ENCODE measurements at regions not wholly inside any gene's neighbourhood (a gene's known extent, or its start where the extent isn't known, plus 50 kb on each side); places are given as distances from the start of the nearest gene placed in this dataset.

DNA sequence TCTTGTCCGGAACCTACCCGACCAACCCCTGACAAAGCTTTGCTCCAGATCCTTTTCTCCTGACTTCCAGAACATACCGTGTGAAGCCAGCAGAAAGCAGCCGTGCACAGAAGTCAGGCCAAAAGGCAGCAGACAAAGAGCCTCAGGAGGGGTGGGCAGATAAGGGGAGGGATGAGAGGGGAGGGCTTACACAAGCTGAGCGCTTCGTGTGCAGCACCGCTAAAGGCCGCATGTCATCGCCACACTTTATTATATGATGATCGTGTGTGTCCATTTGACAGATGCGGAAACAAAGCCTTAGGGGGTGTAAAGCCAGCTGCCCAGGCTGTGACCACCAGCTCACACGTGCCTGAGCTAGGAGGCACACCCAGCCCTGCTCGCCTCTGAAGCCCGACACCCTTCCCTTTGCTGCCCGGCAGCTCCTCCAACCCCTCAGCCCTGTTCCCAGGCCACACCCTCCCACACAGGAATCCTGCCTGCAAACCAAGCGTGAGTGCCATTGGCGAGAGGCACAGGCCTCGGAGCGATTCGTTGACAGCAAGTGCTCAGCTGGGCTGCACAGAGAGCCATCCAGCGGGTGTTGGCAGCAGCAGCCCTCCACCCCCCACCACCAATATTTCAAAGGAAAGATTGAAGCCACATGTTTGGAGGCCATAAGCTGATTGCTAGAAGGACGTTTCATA lies 170.5 kb upstream of the SMIM23 start:
- Histone ChIP-seq H4K5ac (ENCODE audit: low read length) (no peak overlapping the region), H2BK15ac (replicated peaks; ENCODE audit: low read depth) (no peak overlapping the region), H3K27ac (ENCODE audit: low read depth, low read length) (no peak overlapping the region), H3K4me2 (ENCODE audit: low read length) (no peak overlapping the region), H3K36me3 (ENCODE audit: control insufficient read depth, insufficient read depth, low read length) (no peaks in the 10 kb centered on the region), H3K4me3 (ENCODE audit: low read length) (no peak overlapping the region), H2BK120ac (ENCODE audit: low read depth, low read length) (no peak overlapping the region), H3K9ac (ENCODE audit: low read length) (no peak overlapping the region), H3K4me1 (ENCODE audit: control insufficient read depth, low read depth, low read length) (peaks cover 2% of the 10 kb centered on the region), H3K18ac (ENCODE audit: low read length) (no peak overlapping the region), H3K79me2 (ENCODE audit: control insufficient read depth, insufficient read depth, low read length) (no peaks in the 10 kb centered on the region), H3K79me1 (ENCODE audit: low read length) (no peaks in the 10 kb centered on the region), H3K56ac (ENCODE audit: low read length) (no peak overlapping the region), H2AK5ac (ENCODE audit: low read length) (no peak overlapping the region), H2BK5ac (ENCODE audit: low read length) (no peak overlapping the region), H3K4ac (ENCODE audit: low read depth, low read length) (no peak overlapping the region), H4K8ac (ENCODE audit: low read depth, low read length) (no peak overlapping the region), H3K23ac (ENCODE audit: low read length) (no peak overlapping the region), H3K27me3 (ENCODE audit: insufficient read depth, low read length, poor library complexity) (no peaks in the 10 kb centered on the region)
- WGBS (ENCODE audit: extremely low coverage, insufficient coverage, low lambda C conversion rate): no CpG with 5 or more reads among the region's 22 CpGs
- DNase-seq: peak; percentile 75

DNA sequence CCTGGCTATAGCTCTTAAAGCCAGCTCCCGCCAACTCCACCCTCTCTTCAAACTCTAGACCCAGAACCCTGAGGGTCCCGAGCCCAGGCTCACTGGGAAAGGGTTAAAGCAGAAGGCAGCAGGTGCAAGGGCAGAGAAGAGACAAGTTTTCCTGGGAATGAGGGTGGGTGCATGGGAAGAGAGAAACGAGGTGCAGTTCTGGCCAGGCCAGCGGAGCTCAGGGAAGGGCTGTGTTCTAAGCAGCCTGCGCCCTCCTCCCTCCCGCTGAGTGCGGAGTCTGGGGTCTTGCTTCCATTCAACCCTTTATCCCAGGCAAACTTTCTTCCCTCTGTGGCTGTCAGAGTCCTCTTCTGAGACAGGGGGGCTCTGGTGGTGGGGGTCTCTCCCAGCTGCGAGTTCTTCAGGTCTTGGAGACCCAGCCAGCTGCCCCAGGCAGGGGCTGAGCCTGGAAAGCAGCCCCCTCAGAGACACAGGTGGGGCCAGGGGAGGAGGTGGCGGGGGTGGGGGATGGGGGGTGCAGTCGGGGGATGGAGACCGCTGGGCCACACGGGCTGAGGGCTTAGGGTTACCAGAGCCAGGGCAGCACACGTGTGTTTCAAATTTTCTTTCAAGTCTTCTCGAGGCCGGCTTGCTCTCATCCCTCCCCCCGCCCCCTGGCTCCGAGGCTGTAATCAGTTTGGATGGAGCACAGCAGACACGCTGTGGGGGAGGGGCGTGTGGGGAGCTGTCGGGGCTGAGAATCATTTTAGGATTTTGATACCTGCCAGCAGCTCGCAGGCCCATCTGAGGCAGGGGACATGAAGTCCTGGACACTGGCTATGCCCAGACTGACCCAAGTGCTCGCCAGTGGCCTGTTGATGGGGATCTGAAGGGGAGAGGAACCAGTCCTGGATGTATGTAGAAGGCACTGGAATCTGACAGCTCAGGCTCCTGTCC lies 169.6 kb upstream of the SMIM23 start:
- Histone ChIP-seq H3K79me2 (ENCODE audit: control insufficient read depth, insufficient read depth, low read length) (no peaks in the 10 kb centered on the region), H3K4me2 (ENCODE audit: low read length) (no peak overlapping the region), H3K27ac (ENCODE audit: low read depth, low read length) (no peak overlapping the region), H3K79me1 (ENCODE audit: low read length) (no peaks in the 10 kb centered on the region), H4K8ac (ENCODE audit: low read depth, low read length) (no peak overlapping the region), H2AK5ac (ENCODE audit: low read length) (no peak overlapping the region), H3K9ac (ENCODE audit: low read length) (no peak overlapping the region), H3K4me3 (ENCODE audit: low read length) (no peak overlapping the region), H3K27me3 (ENCODE audit: insufficient read depth, low read length, poor library complexity) (no peaks in the 10 kb centered on the region), H3K56ac (ENCODE audit: low read length) (no peak overlapping the region), H3K18ac (ENCODE audit: low read length) (no peak overlapping the region), H3K36me3 (ENCODE audit: control insufficient read depth, insufficient read depth, low read length) (no peaks in the 10 kb centered on the region), H2BK5ac (ENCODE audit: low read length) (no peak overlapping the region), H3K4ac (ENCODE audit: low read depth, low read length) (no peak overlapping the region), H2BK120ac (ENCODE audit: low read depth, low read length) (no peak overlapping the region), H3K23ac (ENCODE audit: low read length) (no peak overlapping the region), H2BK15ac (replicated peaks; ENCODE audit: low read depth) (no peak overlapping the region), H4K5ac (ENCODE audit: low read length) (no peak overlapping the region), H3K4me1 (ENCODE audit: control insufficient read depth, low read depth, low read length) (peaks cover 2% of the 10 kb centered on the region)
- no CpG with 5 or more reads among the region's 22 CpGs for WGBS (ENCODE audit: extremely low coverage, insufficient coverage, low lambda C conversion rate)
- DNase-seq: peak; percentile 35

DNA sequence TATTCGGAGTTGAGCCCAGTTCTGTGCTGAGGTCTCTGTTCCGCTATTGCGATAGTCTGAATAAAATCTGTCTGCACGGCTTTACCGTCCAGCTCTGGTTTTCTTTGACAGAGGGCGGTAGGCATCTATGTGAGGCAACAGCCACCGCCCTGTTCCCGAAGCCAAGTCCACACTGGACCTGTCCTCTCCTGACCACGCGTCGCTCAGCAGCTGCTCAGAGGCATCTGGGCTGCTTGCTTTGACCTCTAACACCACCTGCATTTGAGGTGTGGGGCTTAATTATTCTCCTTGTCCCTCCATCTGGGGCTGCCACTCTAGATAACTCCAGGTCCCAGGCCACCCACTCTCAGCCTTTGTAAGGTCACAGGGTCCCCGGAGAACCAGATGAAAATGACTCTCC lies 168.4 kb upstream of the SMIM23 start:
- WGBS (ENCODE audit: extremely low coverage, insufficient coverage, low lambda C conversion rate): no CpG with 5 or more reads among the region's 12 CpGs
- H3K27me3 ChIP-seq (ENCODE audit: insufficient read depth, low read length, poor library complexity): no peaks in the 10 kb centered on the region
- DNase-seq: no peak

GRCh38 chr5:171617817-171618591 lies 167.6 kb upstream of the SMIM23 start:
- no CpG with 5 or more reads among the region's 19 CpGs for WGBS (ENCODE audit: extremely low coverage, insufficient coverage, low lambda C conversion rate)
- H4K8ac ChIP-seq (ENCODE audit: low read depth, low read length): no peak overlapping the region
- no peak for DNase-seq
- H3K4me1 ChIP-seq (ENCODE audit: control insufficient read depth, low read depth, low read length): peaks cover 2% of the 10 kb centered on the region
- no peaks in the 10 kb centered on the region for H3K27me3 ChIP-seq (ENCODE audit: insufficient read depth, low read length, poor library complexity)
- no peaks in the 10 kb centered on the region for H3K79me2 ChIP-seq (ENCODE audit: control insufficient read depth, insufficient read depth, low read length)
- no peak overlapping the region for H3K56ac ChIP-seq (ENCODE audit: low read length)
- H2BK15ac ChIP-seq (replicated peaks; ENCODE audit: low read depth): no peak overlapping the region
- no peak overlapping the region for H3K9ac ChIP-seq (ENCODE audit: low read length)
- no peak overlapping the region for H3K4ac ChIP-seq (ENCODE audit: low read depth, low read length)
- H3K4me2 ChIP-seq (ENCODE audit: low read length): no peak overlapping the region
- H2AK5ac ChIP-seq (ENCODE audit: low read length): no peak overlapping the region
- no peak overlapping the region for H3K23ac ChIP-seq (ENCODE audit: low read length)
- H3K36me3 ChIP-seq (ENCODE audit: control insufficient read depth, insufficient read depth, low read length): no peaks in the 10 kb centered on the region
- H2BK5ac ChIP-seq (ENCODE audit: low read length): no peak overlapping the region
- H3K4me3 ChIP-seq (ENCODE audit: low read length): no peak overlapping the region
- no peak overlapping the region for H4K5ac ChIP-seq (ENCODE audit: low read length)
- no peaks in the 10 kb centered on the region for H3K79me1 ChIP-seq (ENCODE audit: low read length)
- H3K18ac ChIP-seq (ENCODE audit: low read length): no peak overlapping the region
- no peak overlapping the region for H3K27ac ChIP-seq (ENCODE audit: low read depth, low read length)
- no peak overlapping the region for H2BK120ac ChIP-seq (ENCODE audit: low read depth, low read length)

More for the DNA sequence above, 168.4 kb upstream of the SMIM23 start:
- H3K79me2 ChIP-seq (ENCODE audit: control insufficient read depth, insufficient read depth, low read length): no peaks in the 10 kb centered on the region
- no peak overlapping the region for H3K23ac ChIP-seq (ENCODE audit: low read length)
- H2BK5ac ChIP-seq (ENCODE audit: low read length): no peak overlapping the region
- H2BK120ac ChIP-seq (ENCODE audit: low read depth, low read length): no peak overlapping the region
- H3K4me3 ChIP-seq (ENCODE audit: low read length): no peak overlapping the region
- no peak overlapping the region for H4K5ac ChIP-seq (ENCODE audit: low read length)
- no peak overlapping the region for H3K18ac ChIP-seq (ENCODE audit: low read length)
- H3K56ac ChIP-seq (ENCODE audit: low read length): no peak overlapping the region
- no peak overlapping the region for H3K4ac ChIP-seq (ENCODE audit: low read depth, low read length)
- no peak overlapping the region for H3K9ac ChIP-seq (ENCODE audit: low read length)
- H3K79me1 ChIP-seq (ENCODE audit: low read length): no peaks in the 10 kb centered on the region
- no peak overlapping the region for H3K4me2 ChIP-seq (ENCODE audit: low read length)
- H3K36me3 ChIP-seq (ENCODE audit: control insufficient read depth, insufficient read depth, low read length): no peaks in the 10 kb centered on the region
- no peak overlapping the region for H2BK15ac ChIP-seq (replicated peaks; ENCODE audit: low read depth)
- H2AK5ac ChIP-seq (ENCODE audit: low read length): no peak overlapping the region
- no peak overlapping the region for H3K27ac ChIP-seq (ENCODE audit: low read depth, low read length)
- H4K8ac ChIP-seq (ENCODE audit: low read depth, low read length): no peak overlapping the region
- peaks cover 2% of the 10 kb centered on the region for H3K4me1 ChIP-seq (ENCODE audit: control insufficient read depth, low read depth, low read length)

- Histone ChIP-seq H3K4me2 (ENCODE audit: low read length) (no peak overlapping the region), H3K18ac (ENCODE audit: low read length) (no peak overlapping the region), H3K79me1 (ENCODE audit: low read length) (no peaks in the 10 kb centered on the region), H3K56ac (ENCODE audit: low read length) (no peak overlapping the region), H3K36me3 (ENCODE audit: control insufficient read depth, insufficient read depth, low read length) (no peaks in the 10 kb centered on the region), H3K4me1 (ENCODE audit: control insufficient read depth, low read depth, low read length) (peaks cover 4% of the 10 kb centered on the region), H3K79me2 (ENCODE audit: control insufficient read depth, insufficient read depth, low read length) (no peaks in the 10 kb centered on the region), H2BK120ac (ENCODE audit: low read depth, low read length) (no peak overlapping the region), H2BK5ac (ENCODE audit: low read length) (no peak overlapping the region), H3K4ac (ENCODE audit: low read depth, low read length) (no peak overlapping the region), H3K4me3 (ENCODE audit: low read length) (no peak overlapping the region), H3K27me3 (ENCODE audit: insufficient read depth, low read length, poor library complexity) (no peaks in the 10 kb centered on the region), H4K5ac (ENCODE audit: low read length) (no peak overlapping the region), H2BK15ac (replicated peaks; ENCODE audit: low read depth) (no peak overlapping the region), H2AK5ac (ENCODE audit: low read length) (no peak overlapping the region), H3K9ac (ENCODE audit: low read length) (no peak overlapping the region), H4K8ac (ENCODE audit: low read depth, low read length) (no peak overlapping the region), H3K23ac (ENCODE audit: low read length) (no peak overlapping the region), H3K27ac (ENCODE audit: low read depth, low read length) (no peak overlapping the region)
- no peak for DNase-seq
- WGBS (ENCODE audit: extremely low coverage, insufficient coverage, low lambda C conversion rate): no CpG with 5 or more reads among the region's 7 CpGs
Measured at GRCh38 chr5:171619196-171619595, 166.4 kb upstream of the SMIM23 start.

Measured in mesendoderm (in vitro differentiated cells).